ENCODE measurements at regions not wholly inside any gene's neighbourhood (a gene's known extent, or its start where the extent isn't known, plus 50 kb on each side); places are given as distances from the start of the nearest gene placed in this dataset.
"Not testable (repeated sequence)": the region's sequence is repeated elsewhere in the genome, so short reads cannot be mapped to it uniquely, and the experiment has no call there.

- DNase-seq (ENCODE audit: low read depth) = no peak
Measured at GRCh38 chr2:111251711-111252110, 131.0 kb downstream of the BCL2L11 start.

- DNase-seq (ENCODE audit: low read depth) = no peak
Measured at GRCh38 chr2:111252436-111252835, 131.7 kb downstream of the BCL2L11 start.

DNA sequence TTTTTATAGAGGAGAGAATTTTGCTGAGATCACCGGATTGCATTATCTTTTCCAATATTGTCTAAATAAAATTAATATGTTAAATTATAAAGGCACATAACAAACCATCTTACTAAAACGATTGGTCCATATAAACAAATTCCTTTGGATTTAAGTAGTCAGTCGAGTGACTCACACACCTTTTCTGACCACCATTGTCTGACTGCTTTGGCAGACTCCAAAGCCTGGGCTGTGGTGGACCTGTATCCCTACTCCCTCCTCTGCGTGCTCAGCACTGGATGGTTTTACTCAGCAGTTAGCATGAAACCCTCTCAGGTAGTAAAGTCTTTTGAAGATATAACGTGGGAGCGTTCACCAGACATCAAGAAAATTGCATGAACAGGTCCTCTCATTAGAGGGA is 134.2 kb downstream of the BCL2L11 start:
- not testable (repeated sequence) for DNase-seq (ENCODE audit: low read depth)

- not testable (repeated sequence) for DNase-seq (ENCODE audit: low read depth)
Measured at GRCh38 chr2:111256628-111257027, 135.9 kb downstream of the BCL2L11 start.

- not testable (repeated sequence) for DNase-seq (ENCODE audit: low read depth)
Measured at GRCh38 chr2:111257607-111258006, 136.9 kb downstream of the BCL2L11 start.

DNA sequence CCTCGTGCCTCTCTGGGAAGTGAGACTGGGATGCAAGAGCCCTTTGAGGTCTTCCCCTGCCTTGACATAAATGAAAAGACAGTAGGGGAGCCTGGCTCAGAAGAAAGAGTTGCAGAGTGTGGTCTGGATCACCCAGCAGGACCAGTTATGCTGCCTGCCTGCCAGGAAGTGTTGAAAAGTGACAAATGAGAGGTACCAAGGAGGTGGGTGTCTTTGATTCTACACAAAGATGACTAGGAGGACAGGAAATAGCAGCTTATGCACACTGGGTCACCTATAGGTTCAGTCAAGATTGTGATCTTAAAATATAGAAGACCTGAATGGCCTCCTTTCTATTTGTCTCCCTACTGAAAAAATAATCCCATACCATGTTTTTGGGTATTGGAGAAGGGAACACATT is 137.6 kb downstream of the BCL2L11 start:
- not testable (repeated sequence) for DNase-seq (ENCODE audit: low read depth)

- not testable (repeated sequence) for DNase-seq (ENCODE audit: low read depth)
Measured at GRCh38 chr2:111262627-111263379, 142.1 kb downstream of the BCL2L11 start.

DNA sequence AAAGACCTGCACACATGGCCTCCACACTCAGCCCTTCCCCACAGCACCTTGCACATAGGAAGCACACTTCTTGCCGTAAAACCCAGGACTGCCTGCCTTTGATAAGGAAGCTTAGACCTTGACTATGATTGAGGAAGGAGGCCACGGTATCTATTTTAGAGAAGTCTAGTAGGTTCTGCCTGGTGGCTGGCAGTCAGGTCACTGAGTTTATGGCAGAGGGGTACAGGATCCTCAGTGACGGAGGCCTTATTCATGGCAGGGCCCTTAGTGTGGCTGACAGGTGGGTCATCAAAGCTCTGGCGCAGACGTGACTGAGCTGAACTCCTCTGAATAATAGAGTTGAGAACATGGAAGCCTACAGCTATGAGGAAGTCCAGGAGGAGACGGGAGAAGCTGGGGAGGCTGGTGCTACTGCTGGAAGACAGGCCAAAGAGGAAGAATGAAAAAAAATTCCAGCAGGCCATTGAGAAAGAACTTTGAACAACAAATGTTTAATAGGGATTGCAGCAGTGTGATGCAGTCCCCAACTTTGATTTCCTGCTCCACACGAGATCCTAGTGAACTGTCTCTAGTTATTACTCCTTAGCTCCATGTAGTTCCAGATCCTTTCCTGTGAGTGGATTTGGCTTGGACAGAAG is 142.8 kb downstream of the BCL2L11 start:
- not testable (repeated sequence) for DNase-seq (ENCODE audit: low read depth)

- DNase-seq (ENCODE audit: low read depth) = not testable (repeated sequence)
Measured at GRCh38 chr2:111264956-111265355, 144.2 kb downstream of the BCL2L11 start.

GRCh38 chr2:111266556-111266955 is 145.8 kb downstream of the BCL2L11 start:
- DNase-seq (ENCODE audit: low read depth) = not testable (repeated sequence)

GRCh38 chr2:111267038-111267437 is 146.3 kb downstream of the BCL2L11 start:
- not testable (repeated sequence) for DNase-seq (ENCODE audit: low read depth)

DNA sequence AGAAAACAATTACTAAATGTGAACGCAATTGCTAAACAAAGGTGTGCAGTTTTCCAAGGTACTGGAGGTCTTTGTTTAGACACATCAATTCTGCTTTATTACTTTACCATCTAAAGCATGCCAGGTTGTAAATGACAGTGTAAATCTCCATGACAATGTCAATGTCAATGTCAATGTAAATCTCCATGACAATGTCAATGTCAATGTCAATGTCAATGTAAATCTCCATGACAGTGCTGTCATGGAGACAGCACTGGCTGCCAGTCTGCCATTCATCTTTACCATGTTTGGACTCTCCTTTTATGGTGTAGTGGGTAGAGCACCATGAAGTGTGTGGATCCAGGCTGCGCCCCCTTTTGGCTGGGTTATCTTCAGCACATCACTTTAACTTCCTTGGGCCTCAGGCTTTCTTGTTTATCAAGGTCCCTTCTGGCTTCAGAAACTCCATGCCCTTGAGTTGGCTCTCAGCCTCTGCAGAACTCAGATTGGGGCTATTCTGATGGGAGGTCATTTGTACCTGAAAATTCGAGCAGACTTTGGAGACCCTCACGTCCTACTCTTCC is 149.1 kb downstream of the BCL2L11 start:
- not testable (repeated sequence) for DNase-seq (ENCODE audit: low read depth)

- DNase-seq (ENCODE audit: low read depth) = not testable (repeated sequence)
Measured at GRCh38 chr2:111270569-111270968, 149.9 kb downstream of the BCL2L11 start.

GRCh38 chr2:111271647-111272304 is 151.1 kb downstream of the BCL2L11 start:
- DNase-seq (ENCODE audit: low read depth) = not testable (repeated sequence)

DNA sequence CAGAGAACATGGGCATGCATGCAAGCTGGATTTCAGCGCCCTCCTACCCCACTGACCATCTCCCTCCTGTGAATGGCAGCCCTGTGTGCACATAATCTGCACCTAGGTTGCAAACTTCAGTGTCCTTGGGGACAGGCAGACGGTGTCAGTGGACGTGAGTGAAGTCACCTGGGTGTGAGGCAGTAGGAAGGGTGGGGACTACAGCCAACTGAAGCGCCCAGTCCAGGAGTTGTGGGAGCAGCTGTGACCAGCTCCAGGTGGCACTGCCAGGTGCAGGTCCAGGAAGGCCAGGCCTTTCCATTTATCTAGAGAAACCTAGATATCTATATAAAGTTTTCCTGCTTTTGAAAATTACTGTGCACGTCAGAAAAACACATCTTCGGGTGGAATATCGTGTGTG is 152.3 kb downstream of the BCL2L11 start:
- DNase-seq (ENCODE audit: low read depth) = not testable (repeated sequence)

- not testable (repeated sequence) for DNase-seq (ENCODE audit: low read depth)
Measured at GRCh38 chr2:111275047-111275853, 154.5 kb downstream of the BCL2L11 start.

DNA sequence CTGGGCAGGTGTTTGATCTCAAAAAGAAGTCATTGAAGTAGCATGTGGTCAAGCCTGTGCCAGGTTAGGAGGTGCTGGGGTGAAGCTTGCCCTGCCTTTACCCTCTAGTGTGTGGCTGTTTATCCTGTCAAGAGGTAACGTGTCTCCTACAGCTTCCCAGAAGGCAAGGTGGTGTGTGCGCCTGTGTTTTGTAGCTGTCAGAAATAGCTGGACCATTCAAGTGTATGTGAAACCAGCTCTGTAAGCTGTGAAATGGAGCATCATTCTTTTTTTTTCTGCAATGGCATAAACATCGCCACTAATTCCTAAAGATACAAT is 155.1 kb downstream of the BCL2L11 start:
- DNase-seq (ENCODE audit: low read depth) = not testable (repeated sequence)

DNA sequence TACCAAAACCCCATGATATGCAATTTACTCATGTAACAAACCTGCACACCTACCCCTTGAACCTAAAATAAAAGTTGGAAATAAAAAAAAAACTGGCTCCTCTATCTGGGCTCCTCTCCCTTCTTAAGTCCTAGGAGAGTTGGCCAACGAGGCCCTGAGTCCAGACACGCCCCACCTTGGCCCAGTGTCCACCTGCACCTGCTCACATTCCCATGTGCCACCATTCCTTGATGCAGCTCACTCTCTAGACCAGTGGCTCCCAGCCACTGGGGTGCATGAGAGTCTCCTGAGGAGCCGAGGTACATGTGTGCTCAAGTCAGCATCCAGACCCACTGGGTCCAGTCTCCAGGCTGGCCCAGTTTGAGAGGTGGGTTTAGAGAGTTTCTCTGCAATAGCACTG is 157.4 kb downstream of the BCL2L11 start:
- DNase-seq (ENCODE audit: low read depth) = not testable (repeated sequence)

DNA sequence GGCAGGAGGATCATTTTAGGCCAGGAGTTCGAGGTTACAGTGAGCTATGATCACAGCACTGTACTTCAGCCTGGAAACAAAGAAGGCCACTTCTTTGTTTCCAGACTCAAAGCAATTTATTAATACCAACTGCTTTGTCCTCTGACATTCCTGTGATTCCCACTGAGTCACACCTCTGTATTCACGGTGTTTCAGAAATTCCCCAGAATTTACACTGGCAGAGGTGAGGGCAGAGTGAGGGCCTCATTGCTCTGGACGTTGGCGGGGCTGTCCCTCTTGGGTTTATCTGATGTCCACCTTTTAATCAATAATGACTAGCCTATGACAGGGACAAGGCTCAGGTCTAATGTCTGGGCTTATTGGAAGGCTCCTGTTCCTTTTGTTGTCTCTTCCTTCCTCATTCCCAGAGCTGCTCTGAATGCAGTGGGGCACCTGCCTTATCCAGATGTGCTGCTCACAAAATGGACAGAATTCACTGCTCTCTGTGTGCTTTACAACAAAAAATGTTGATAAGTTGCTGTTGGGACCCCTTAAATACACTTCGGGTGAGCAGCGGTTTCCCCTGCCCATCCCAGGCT is 160.1 kb downstream of the BCL2L11 start:
- DNase-seq (ENCODE audit: low read depth) = not testable (repeated sequence)

- DNase-seq (ENCODE audit: low read depth) = not testable (repeated sequence)
Measured at GRCh38 chr2:111282162-111282561, 161.4 kb downstream of the BCL2L11 start.

Measured in stimulated activated CD8-positive, alpha-beta memory T cell treated with anti-CD3 and anti-CD28 coated beads, Interleukin-4, amount 100 ng/mL, for 24 hours (primary cell).